Natural killer cell (primary cell): ENCODE measurements at regions not wholly inside any gene's neighbourhood (a gene's known extent, or its start where the extent isn't known, plus 50 kb on each side); places are given as distances from the start of the nearest gene placed in this dataset.
"Not testable (repeated sequence)": the region's sequence is repeated elsewhere in the genome, so short reads cannot be mapped to it uniquely, and the experiment has no call there.

Experiments used
- ATAC-seq, 3 donors: fragments of 150-1000 bp in 2 of 3; fragments of 200-7000 bp in 1 of 3; cut with Tn5 transposase; 1 replicate in 1 of 3; 2 replicates in 2 of 3; pipeline ENCODE4 v1.10.0; 2021; ENCODE audit warnings: mild to moderate bottlenecking in 2 of 3, moderate library complexity in 2 of 3
- DNase-seq, 2 donors: peaks; one replicate each; pipeline versions ENCODE4 v3.0.0 to v3.0.0-alpha.2; 2013 to 2021; ENCODE audit warnings: mixed read lengths in 1 of 2
- H3K27ac ChIP-seq: one replicate; pipeline ENCODE4 v1.5.1; 2013; ENCODE audit warnings: mild to moderate bottlenecking, low read length
- H3K27me3 ChIP-seq: one replicate; pipeline ENCODE4 v1.6.1; 2013; ENCODE audit warnings: low read length; ENCODE audit not compliant: control insufficient read depth, insufficient read depth
- H3K36me3 ChIP-seq: one replicate; pipeline ENCODE4 v1.6.1; 2013; ENCODE audit warnings: low read length; ENCODE audit not compliant: control insufficient read depth, insufficient read depth
- H3K4me1 ChIP-seq: one replicate; pipeline ENCODE4 v1.6.1; 2013; ENCODE audit warnings: low read length; ENCODE audit not compliant: control insufficient read depth, insufficient read depth
- H3K4me3 ChIP-seq: one replicate; pipeline ENCODE4 v1.5.1; 2013; ENCODE audit warnings: low read length
- H3K9me3 ChIP-seq: one replicate; pipeline ENCODE4 v1.6.1; 2013; ENCODE audit warnings: low read length; ENCODE audit not compliant: control insufficient read depth, insufficient read depth
- H3K27ac Mint-ChIP-seq, 2 donors: one replicate each; pipeline ENCODE4 v1.8.0; 2022; ENCODE audit warnings: mild to moderate bottlenecking in 2 of 2, mixed read lengths in 2 of 2, moderate library complexity in 1 of 2
- H3K27me3 Mint-ChIP-seq, 2 donors: one replicate each; pipeline ENCODE4 v1.8.0; 2022; ENCODE audit warnings: low read depth in 2 of 2, mixed read lengths in 2 of 2
- H3K36me3 Mint-ChIP-seq: one replicate; pipeline ENCODE4 v1.8.0; 2022; ENCODE audit warnings: mixed read lengths
- H3K4me1 Mint-ChIP-seq, 2 donors: one replicate each; pipeline ENCODE4 v1.8.0; 2022; ENCODE audit warnings: mixed read lengths in 2 of 2
- H3K4me3 Mint-ChIP-seq: one replicate; pipeline ENCODE4 v1.8.0; 2022; ENCODE audit warnings: mild to moderate bottlenecking, moderate library complexity, mixed read lengths
- H3K9me3 Mint-ChIP-seq, 2 donors: one replicate each; pipeline ENCODE4 v1.8.0; 2022; ENCODE audit warnings: mixed read lengths in 2 of 2
- CTCF ChIP-seq: fragments of 200-600 bp; IDR thresholded peaks from one replicate; pipeline ENCODE4 v1.8.0; 2022; ENCODE audit warnings: antibody characterized with exemption
- WGBS: methylation state at CpG from one replicate; pipeline ENCODE4 v1.1.7; 2013; ENCODE audit warnings: missing lambda C conversion rate; ENCODE audit not compliant: insufficient coverage; 5-methylcytosine and 5-hydroxymethylcytosine counted together
- intact Hi-C: fragments of 100-400 bp; cut with micrococcal nuclease; formaldehyde crosslinking; loops from one replicate; pipeline ENCODE4 v1.14.2; 2022

DNA sequence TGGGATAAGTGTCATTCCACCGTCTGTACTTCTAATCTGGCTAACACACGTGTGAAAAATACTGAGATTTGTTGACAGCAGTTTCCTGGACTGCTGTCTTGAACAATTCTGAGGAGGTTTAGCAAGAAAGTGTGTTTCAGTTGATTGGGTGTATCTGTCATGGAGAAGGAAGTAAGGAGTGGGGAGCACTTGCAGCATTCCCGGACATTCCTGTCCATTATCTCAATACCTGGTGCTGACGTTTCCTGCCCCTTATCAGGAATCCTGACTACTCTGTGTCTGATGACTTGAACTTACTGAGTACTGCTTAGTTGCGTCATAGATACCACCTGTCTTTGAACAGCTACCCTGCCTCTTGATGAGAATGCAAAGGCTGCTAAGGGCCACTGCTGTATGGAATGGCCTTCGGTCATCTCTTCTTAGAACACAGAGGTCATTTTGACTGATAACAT is 72.0 kb upstream of the VKORC1L1 start:
- no peak overlapping the region for H3K27ac Mint-ChIP-seq
- Histone ChIP-seq H3K4me3 (no peak overlapping the region), H3K27ac (no peak overlapping the region), H3K36me3 (no peaks in the 10 kb centered on the region), H3K9me3 (no peaks in the 10 kb centered on the region), H3K27me3 (no peaks in the 10 kb centered on the region), H3K4me1 (no peaks in the 10 kb centered on the region)
- ATAC-seq = no peak
- intact Hi-C loops = no loop called here
- no peak overlapping the region for H3K4me3 Mint-ChIP-seq
- no peaks in the 10 kb centered on the region for H3K4me1 Mint-ChIP-seq
- H3K27me3 Mint-ChIP-seq = no peaks in the 10 kb centered on the region
- H3K9me3 Mint-ChIP-seq = no peaks in the 10 kb centered on the region
- 69% methylated on average over 6 of the region's 6 CpGs for WGBS
- no peak for TF ChIP-seq CTCF
- no peak for DNase-seq
- no peaks in the 10 kb centered on the region for H3K36me3 Mint-ChIP-seq

DNA sequence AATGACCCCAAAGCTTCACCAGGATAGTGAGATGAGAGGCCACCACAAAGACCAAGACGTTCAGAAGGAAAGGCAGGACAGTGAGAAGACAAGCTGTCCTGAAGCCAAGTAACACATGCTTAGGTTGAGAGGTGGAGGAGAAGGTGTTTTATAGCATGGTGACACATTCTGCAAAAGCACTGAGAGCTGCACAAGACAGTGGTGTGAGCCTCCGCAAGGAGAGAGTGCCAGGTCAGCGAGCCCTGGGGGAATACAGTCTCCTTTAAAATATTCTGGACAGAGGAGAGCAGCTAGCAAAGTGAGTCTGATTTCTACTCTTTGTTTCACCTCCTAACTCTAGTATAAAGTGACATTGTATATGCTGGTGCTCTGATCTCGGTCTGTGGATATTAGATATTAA is 68.0 kb upstream of the VKORC1L1 start:
- ATAC-seq = no peak
- H3K27ac Mint-ChIP-seq = no peak overlapping the region
- no peaks in the 10 kb centered on the region for H3K36me3 Mint-ChIP-seq
- no peak for TF ChIP-seq CTCF
- H3K9me3 Mint-ChIP-seq = no peaks in the 10 kb centered on the region
- no peak overlapping the region for H3K4me3 Mint-ChIP-seq
- no peaks in the 10 kb centered on the region for H3K4me1 Mint-ChIP-seq
- peaks cover 0 to 2% of the 10 kb centered on the region in 2 donors for H3K27me3 Mint-ChIP-seq
- 89% methylated on average over 4 of the region's 4 CpGs for WGBS
- H3K36me3 ChIP-seq = no peaks in the 10 kb centered on the region
- H3K9me3 ChIP-seq = no peaks in the 10 kb centered on the region
- H3K27ac ChIP-seq = no peak overlapping the region
- H3K4me3 ChIP-seq = no peak overlapping the region
- H3K4me1 ChIP-seq = no peaks in the 10 kb centered on the region
- H3K27me3 ChIP-seq = no peaks in the 10 kb centered on the region
- intact Hi-C loops = no loop called here
- DNase-seq = no peak

GRCh38 chr7:65807067-65807466 is 65.8 kb upstream of the VKORC1L1 start:
- H3K27me3 ChIP-seq, H3K4me1 Mint-ChIP-seq, H3K9me3 ChIP-seq, H3K36me3 Mint-ChIP-seq, H3K4me3 ChIP-seq, H3K4me3 Mint-ChIP-seq, H3K4me1 ChIP-seq, intact Hi-C loops, DNase-seq, H3K27ac ChIP-seq, H3K36me3 ChIP-seq, H3K27ac Mint-ChIP-seq, ATAC-seq, H3K27me3 Mint-ChIP-seq, H3K9me3 Mint-ChIP-seq: not testable (repeated sequence)
- WGBS = 84% methylated on average over 4 of the region's 5 CpGs

DNA sequence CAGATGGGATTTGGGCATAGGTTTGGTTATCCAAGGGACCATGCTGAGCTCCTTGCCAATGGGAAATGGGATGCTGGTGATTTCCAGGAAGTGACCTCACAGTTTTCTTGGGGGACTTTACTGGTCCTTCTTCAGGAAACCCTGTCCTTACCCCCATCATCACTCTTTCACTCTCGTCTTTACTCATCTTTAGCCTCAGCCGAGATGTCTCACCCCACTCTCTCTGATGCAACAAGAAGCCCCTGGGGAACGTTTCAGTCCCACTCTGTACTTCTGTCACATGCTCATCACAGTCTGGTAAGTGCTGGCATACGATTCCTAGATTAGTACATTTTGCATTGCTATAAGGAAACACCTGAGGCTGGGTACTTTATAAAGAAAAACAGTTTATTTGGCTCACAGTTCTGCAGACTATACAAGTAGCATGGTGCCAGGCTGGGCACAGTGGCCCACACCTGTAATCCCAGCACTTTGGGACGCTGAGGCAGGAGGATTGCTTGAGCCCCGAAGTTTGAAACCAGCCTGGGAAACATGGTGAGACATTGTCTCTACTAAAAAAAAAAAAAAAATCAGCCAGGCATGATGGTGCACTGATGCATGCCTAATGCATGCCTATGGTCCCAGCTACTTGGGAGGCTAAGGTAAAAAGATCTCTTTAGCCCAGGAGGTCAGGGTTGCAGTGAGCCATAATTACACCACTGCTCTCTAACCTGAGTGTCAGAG is 63.5 kb upstream of the VKORC1L1 start:
- H3K9me3 Mint-ChIP-seq = no peaks in the 10 kb centered on the region
- H3K27me3 Mint-ChIP-seq = peaks cover 0 to 2% of the 10 kb centered on the region in 2 donors
- TF ChIP-seq CTCF = no peak
- H3K4me3 Mint-ChIP-seq = no peak overlapping the region
- no peak for DNase-seq
- no peak overlapping the region for H3K27ac ChIP-seq
- no peak overlapping the region for H3K27ac Mint-ChIP-seq
- H3K36me3 Mint-ChIP-seq = no peaks in the 10 kb centered on the region
- intact Hi-C loops = no loop called here
- no peaks in the 10 kb centered on the region for H3K27me3 ChIP-seq
- H3K4me1 Mint-ChIP-seq = no peaks in the 10 kb centered on the region
- 59% methylated on average over 6 of the region's 6 CpGs for WGBS
- no peak for ATAC-seq
- no peaks in the 10 kb centered on the region for H3K4me1 ChIP-seq
- H3K36me3 ChIP-seq = no peaks in the 10 kb centered on the region
- no peak overlapping the region for H3K4me3 ChIP-seq
- no peaks in the 10 kb centered on the region for H3K9me3 ChIP-seq
